GM12872 (cell line): ENCODE measurements at regions not wholly inside any gene's neighbourhood (a gene's known extent, or its start where the extent isn't known, plus 50 kb on each side); places are given as distances from the start of the nearest gene placed in this dataset.

ENCODE experiments used
- CTCF ChIP-seq: IDR thresholded peaks from 3 replicates; pipeline ENCODE4 v1.5.1; 2011; ENCODE audit warnings: low read depth, mild to moderate bottlenecking, low read length, moderate library complexity; ENCODE audit not compliant: insufficient read depth

- no peak for TF ChIP-seq CTCF
These were observed 184.7 kb upstream of the RUNX1 start for GRCh38 chr21:35233756-35234155.

DNA sequence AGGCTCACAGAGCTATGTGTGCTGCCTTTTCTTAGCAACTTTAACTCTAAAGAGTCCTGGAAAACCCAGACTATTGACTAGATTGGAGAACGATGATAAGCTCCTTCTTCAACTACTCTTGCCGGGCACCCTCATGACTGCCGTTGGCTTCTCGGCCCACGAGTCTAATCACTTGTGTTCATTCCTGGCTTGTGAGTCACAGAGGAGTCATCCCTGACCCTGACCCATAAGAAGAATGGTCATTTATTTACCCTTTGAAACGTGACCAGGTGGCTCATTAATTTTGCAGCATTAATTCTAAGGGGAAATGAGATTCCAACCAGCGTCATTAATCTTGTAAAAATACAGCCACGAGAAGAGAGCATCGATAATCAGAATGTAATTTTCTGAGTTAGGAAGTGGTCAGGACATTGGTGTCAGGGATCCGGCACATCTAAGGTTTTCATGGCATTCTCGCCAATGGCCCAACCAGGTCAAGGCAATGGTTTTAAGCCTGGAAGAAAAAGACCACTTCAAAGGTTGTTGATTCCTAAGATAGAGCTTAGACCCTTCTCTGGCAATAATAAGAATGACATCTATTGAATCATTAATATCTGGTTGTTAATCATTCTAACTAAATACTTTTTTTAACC is 183.6 kb upstream of the RUNX1 start:
- TF ChIP-seq CTCF = no peak

DNA sequence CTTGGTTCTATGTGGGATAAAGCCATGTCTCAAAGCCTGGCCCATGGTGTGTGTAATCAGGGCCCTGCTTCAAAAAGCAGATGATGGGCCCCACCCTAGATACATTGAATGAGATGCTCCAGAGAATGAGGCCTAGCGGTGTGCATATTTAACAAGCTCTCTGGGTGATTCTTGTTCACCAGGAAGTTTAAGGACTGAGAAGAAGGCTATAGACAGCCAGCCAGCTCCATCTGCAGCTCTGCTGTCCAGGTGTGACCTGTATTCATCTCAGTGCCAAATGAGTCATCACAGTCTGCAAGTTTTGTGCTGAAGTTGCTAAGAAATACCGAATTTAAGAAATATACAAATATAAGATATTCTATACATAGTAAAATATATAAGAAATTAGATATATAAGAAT is 182.0 kb upstream of the RUNX1 start:
- TF ChIP-seq CTCF = no peak

- TF ChIP-seq CTCF = no peak
These were observed 180.2 kb upstream of the RUNX1 start for GRCh38 chr21:35229290-35229689.

GRCh38 chr21:35227786-35228185 is 178.7 kb upstream of the RUNX1 start:
- TF ChIP-seq CTCF = no peak

- TF ChIP-seq CTCF = no peak
These were observed 178.1 kb upstream of the RUNX1 start for GRCh38 chr21:35226968-35227744.

DNA sequence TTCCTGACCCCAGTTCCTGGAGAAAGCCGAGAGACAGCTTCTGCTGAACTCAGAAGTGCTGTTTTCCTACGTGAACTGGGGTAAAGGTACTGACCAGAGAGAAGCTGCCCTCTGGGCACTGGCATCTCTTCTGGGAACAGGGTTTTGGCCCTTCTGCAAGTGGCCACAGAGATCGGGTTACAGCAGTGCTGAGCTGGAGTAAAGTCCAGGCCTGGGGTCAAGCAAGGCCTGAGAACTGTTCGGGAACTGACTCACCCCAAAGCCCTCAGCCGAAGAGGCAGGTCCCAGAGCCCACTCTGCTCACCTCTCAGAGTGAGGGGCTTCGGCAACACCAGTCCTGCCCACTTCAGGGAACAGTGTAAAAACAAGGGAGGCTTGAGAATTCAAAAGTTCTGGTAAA is 177.2 kb upstream of the RUNX1 start:
- TF ChIP-seq CTCF = no peak
